Mesenchymal stem cell (in vitro differentiated cells and primary cell): ENCODE measurements at regions not wholly inside any gene's neighbourhood (a gene's known extent, or its start where the extent isn't known, plus 50 kb on each side); places are given as distances from the start of the nearest gene placed in this dataset.

Experiments used
- DNase-seq: peaks from one replicate; pipeline ENCODE4 v3.0.0-alpha.2; 2013
- H2AFZ ChIP-seq: one replicate; pipeline ENCODE4 v1.6.1; 2013; ENCODE audit warnings: low read depth, mild to moderate bottlenecking, control low read depth, inconsistent platforms, low read length, moderate library complexity
- H2AK5ac ChIP-seq: 2 replicates; pipeline ENCODE4 v1.6.1; 2013; ENCODE audit warnings: low read length, moderate library complexity, mild to moderate bottlenecking, inconsistent platforms; ENCODE audit not compliant: severe bottlenecking
- H2BK120ac ChIP-seq: one replicate; pipeline ENCODE4 v1.6.1; 2013; ENCODE audit warnings: low read depth, mild to moderate bottlenecking, inconsistent platforms, low read length, moderate library complexity
- H2BK12ac ChIP-seq, 2 experiments: one replicate each; pipeline ENCODE4 v1.6.1; 2013; ENCODE audit warnings: inconsistent platforms in 2 of 2, low read length in 2 of 2, mild to moderate bottlenecking in 2 of 2, moderate library complexity in 2 of 2, control low read depth in 1 of 2
- H2BK15ac ChIP-seq: one replicate; pipeline ENCODE4 v1.6.1; 2013; ENCODE audit warnings: mild to moderate bottlenecking, low read depth, inconsistent platforms; ENCODE audit not compliant: poor library complexity, severe bottlenecking
- H2BK5ac ChIP-seq: 2 replicates; pipeline ENCODE4 v1.6.1; 2013; ENCODE audit warnings: low read depth, mild to moderate bottlenecking, low read length, control low read depth, inconsistent platforms; ENCODE audit not compliant: poor library complexity, severe bottlenecking
- H3K14ac ChIP-seq, 2 experiments: one replicate each; pipeline ENCODE4 v1.6.1; 2013; ENCODE audit warnings: inconsistent platforms in 2 of 2, low read length in 2 of 2, control low read depth in 1 of 2, mild to moderate bottlenecking in 1 of 2, moderate library complexity in 1 of 2
- H3K18ac ChIP-seq, 2 experiments: one replicate each; pipeline ENCODE4 v1.6.1; 2013; ENCODE audit warnings: inconsistent platforms in 2 of 2, low read length in 2 of 2, control low read depth in 1 of 2, low read depth in 1 of 2, mild to moderate bottlenecking in 1 of 2
- H3K23ac ChIP-seq, 2 experiments: one replicate each; pipeline ENCODE4 v1.6.1; 2013; ENCODE audit warnings: inconsistent platforms in 2 of 2, low read length in 2 of 2, mild to moderate bottlenecking in 2 of 2, moderate library complexity in 2 of 2, control low read depth in 1 of 2
- H3K27ac ChIP-seq: 2 replicates; pipeline ENCODE4 v1.5.1; 2013; ENCODE audit warnings: mild to moderate bottlenecking, moderate library complexity, low read length, control low read depth, inconsistent platforms; ENCODE audit not compliant: poor library complexity, severe bottlenecking
- H3K27me3 ChIP-seq, 2 experiments: 2 replicates each; pipeline versions ENCODE4 v1.6.1 to v1.7.0; 2013; ENCODE audit warnings: low read length in 2 of 2, mild to moderate bottlenecking in 2 of 2, moderate library complexity in 2 of 2, control low read depth in 1 of 2, inconsistent platforms in 1 of 2; ENCODE audit not compliant: control insufficient read depth in 1 of 2, insufficient read depth in 1 of 2
- H3K36me3 ChIP-seq, 2 experiments: 2 replicates each; pipeline versions ENCODE4 v1.6.1 to v1.7.0; 2013; ENCODE audit warnings: low read length in 2 of 2, control low read depth in 1 of 2, inconsistent platforms in 1 of 2, low read depth in 1 of 2, mild to moderate bottlenecking in 1 of 2; ENCODE audit not compliant: insufficient read depth in 2 of 2, control insufficient read depth in 1 of 2
- H3K4ac ChIP-seq, 2 experiments: one replicate each; pipeline ENCODE4 v1.6.1; 2013; ENCODE audit warnings: inconsistent platforms in 2 of 2, low read length in 2 of 2, mild to moderate bottlenecking in 2 of 2, moderate library complexity in 2 of 2, control low read depth in 1 of 2, low read depth in 1 of 2
- H3K4me1 ChIP-seq: 2 replicates; pipeline ENCODE4 v1.6.1; 2013; ENCODE audit warnings: low read depth, low read length, control low read depth; ENCODE audit not compliant: control insufficient read depth, insufficient read depth
- H3K4me2 ChIP-seq: 2 replicates; pipeline ENCODE4 v1.6.1; 2013; ENCODE audit warnings: low read length, mild to moderate bottlenecking, inconsistent platforms; ENCODE audit not compliant: poor library complexity, severe bottlenecking
- H3K4me3 ChIP-seq, 2 experiments: 2 replicates each; pipeline versions ENCODE4 v1.5.1 to v1.7.0; 2013; ENCODE audit warnings: low read length in 2 of 2, mild to moderate bottlenecking in 2 of 2, control low read depth in 1 of 2, low read depth in 1 of 2; ENCODE audit not compliant: insufficient read depth in 1 of 2
- H3K79me1 ChIP-seq: replicated peaks from 2 replicates; pipeline ENCODE4 v1.6.1; 2013; ENCODE audit warnings: mild to moderate bottlenecking, control low read depth, low read length, inconsistent platforms; ENCODE audit not compliant: poor library complexity, severe bottlenecking
- H3K9ac ChIP-seq: 2 replicates; pipeline ENCODE4 v1.7.0; 2013; ENCODE audit warnings: mild to moderate bottlenecking, low read length, moderate library complexity
- H3K9me3 ChIP-seq: 2 replicates; pipeline ENCODE4 v1.7.0; 2013; ENCODE audit warnings: mild to moderate bottlenecking, low read length; ENCODE audit not compliant: control insufficient read depth
- H4K8ac ChIP-seq: one replicate; pipeline ENCODE4 v1.6.1; 2013; ENCODE audit warnings: inconsistent platforms, mild to moderate bottlenecking, low read length, moderate library complexity
- H4K91ac ChIP-seq: one replicate; pipeline ENCODE4 v1.6.1; 2013; ENCODE audit warnings: mild to moderate bottlenecking, low read length, inconsistent platforms
- WGBS: methylation state at CpG from one replicate; pipeline ENCODE4 v1.1.7; 2013; ENCODE audit warnings: mixed read lengths; 5-methylcytosine and 5-hydroxymethylcytosine counted together

DNA sequence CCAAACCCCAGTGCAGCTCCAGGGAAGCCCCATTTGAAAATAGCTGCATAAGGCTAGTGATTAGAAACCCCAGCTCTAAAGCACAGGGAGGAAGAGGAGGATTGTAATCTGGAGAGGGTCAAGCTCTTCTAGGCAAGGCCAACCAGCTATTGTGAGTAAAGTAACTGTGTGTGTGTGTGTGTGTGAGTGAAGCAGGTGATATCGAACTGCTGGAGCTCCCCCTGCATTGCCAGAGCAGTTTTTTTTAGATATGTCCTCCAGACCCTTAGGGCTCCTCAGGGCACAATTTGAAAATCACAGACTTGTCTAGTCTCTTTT lies 177.4 kb upstream of the NABP1 start:
- Histone ChIP-seq H4K8ac (no peak overlapping the region), H2BK120ac (no peak overlapping the region), H2BK5ac (no peak overlapping the region), H3K4me3 (peak overlapping the region in 1 of 2 experiments; percentile 33), H3K4me2 (no peak overlapping the region), H3K14ac (peak overlapping the region in 1 of 2 experiments; percentile 36), H3K27ac (no peak overlapping the region), H3K4me1 (peaks cover 4% of the 10 kb centered on the region), H4K91ac (no peak overlapping the region), H3K27me3 (no peaks in the 10 kb centered on the region), H3K4ac (no peak overlapping the region), H3K23ac (no peak overlapping the region), H3K36me3 (no peaks in the 10 kb centered on the region), H3K79me1 (no peaks in the 10 kb centered on the region), H2BK15ac (no peak overlapping the region), H2BK12ac (no peak overlapping the region), H3K18ac (no peak overlapping the region), H3K9me3 (no peaks in the 10 kb centered on the region), H3K9ac (peak overlapping the region; percentile 61), H2AFZ (no peak overlapping the region), H2AK5ac (no peak overlapping the region)
- no CpG with 5 or more reads among the region's 1 CpG for WGBS
- no peak for DNase-seq

DNA sequence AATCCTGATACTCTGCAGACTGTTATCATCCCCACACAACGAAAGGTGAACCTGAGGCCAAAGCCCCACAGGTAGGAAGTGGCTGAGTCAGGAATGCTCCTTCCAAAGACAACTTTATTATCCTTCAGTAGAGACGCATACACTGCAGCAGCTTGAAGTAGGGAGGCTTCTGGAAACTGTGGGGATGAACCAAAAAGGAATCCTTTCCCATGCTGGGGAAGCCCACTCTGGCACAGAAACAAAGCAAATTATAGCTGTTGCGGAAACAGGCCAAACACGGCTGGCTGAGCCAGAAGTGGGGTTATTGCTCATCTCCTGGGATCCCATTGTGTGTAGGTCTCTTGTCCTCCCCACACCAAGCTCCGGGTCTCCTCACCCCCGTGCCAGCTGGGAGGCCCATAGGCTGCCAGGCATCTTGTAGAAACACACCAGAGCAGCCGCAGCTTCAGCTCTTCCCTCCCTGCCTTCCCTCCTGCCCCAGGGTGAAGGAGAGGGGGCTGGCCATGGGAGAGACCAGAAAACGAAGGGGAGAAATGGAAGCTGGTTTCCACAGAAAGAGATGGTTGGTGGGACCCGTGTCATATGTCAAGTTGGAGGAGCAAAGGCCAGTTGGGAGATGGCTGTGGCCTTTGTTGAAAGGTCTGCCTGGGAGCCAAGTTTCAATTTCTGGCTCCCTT lies 176.9 kb upstream of the NABP1 start:
- H3K36me3 ChIP-seq = no peaks in the 10 kb centered on the region

GRCh38 chr2:191501561-191502168 lies 176.3 kb upstream of the NABP1 start:
- Histone ChIP-seq H2BK5ac (no peak overlapping the region), H3K9ac (peak overlapping the region; percentile 61), H3K4ac (no peak overlapping the region), H3K36me3 (no peaks in the 10 kb centered on the region), H2BK12ac (no peak overlapping the region), H3K27me3 (no peaks in the 10 kb centered on the region), H3K4me1 (peaks cover 4% of the 10 kb centered on the region), H4K91ac (no peak overlapping the region), H3K14ac (no peak overlapping the region), H2AK5ac (no peak overlapping the region), H3K79me1 (no peaks in the 10 kb centered on the region), H2BK120ac (no peak overlapping the region), H3K18ac (no peak overlapping the region), H4K8ac (no peak overlapping the region), H2BK15ac (no peak overlapping the region), H3K4me3 (no peak overlapping the region), H3K23ac (no peak overlapping the region), H2AFZ (no peak overlapping the region), H3K27ac (no peak overlapping the region), H3K4me2 (no peak overlapping the region), H3K9me3 (no peaks in the 10 kb centered on the region)
- no CpG with 5 or more reads among the region's 3 CpGs for WGBS
- peak; percentile 65 for DNase-seq

More for the DNA sequence above, 176.9 kb upstream of the NABP1 start:
- Histone ChIP-seq H4K91ac (peak overlapping the region; percentile 30), H2AK5ac (peak overlapping the region; percentile 61), H4K8ac (peak overlapping the region; percentile 8), H2BK15ac (no peak overlapping the region), H3K18ac (peak overlapping the region in 1 of 2 experiments; percentile 59), H3K23ac (no peak overlapping the region), H3K4me3 (no peak overlapping the region), H2BK12ac (peak overlapping the region in 1 of 2 experiments; percentile 81), H3K27me3 (no peaks in the 10 kb centered on the region), H3K27ac (no peak overlapping the region), H3K9me3 (no peaks in the 10 kb centered on the region), H3K4me2 (no peak overlapping the region), H3K4me1 (peaks cover 4% of the 10 kb centered on the region), H3K79me1 (no peaks in the 10 kb centered on the region), H3K14ac (peak overlapping the region in 1 of 2 experiments; percentile 36), H2BK5ac (no peak overlapping the region), H3K9ac (peak overlapping the region; percentile 61), H3K4ac (no peak overlapping the region), H2BK120ac (peak overlapping the region; percentile 65), H2AFZ (peak overlapping the region; percentile 18)
- no peak for DNase-seq
- 83% methylated on average over 8 of the region's 9 CpGs for WGBS

DNA sequence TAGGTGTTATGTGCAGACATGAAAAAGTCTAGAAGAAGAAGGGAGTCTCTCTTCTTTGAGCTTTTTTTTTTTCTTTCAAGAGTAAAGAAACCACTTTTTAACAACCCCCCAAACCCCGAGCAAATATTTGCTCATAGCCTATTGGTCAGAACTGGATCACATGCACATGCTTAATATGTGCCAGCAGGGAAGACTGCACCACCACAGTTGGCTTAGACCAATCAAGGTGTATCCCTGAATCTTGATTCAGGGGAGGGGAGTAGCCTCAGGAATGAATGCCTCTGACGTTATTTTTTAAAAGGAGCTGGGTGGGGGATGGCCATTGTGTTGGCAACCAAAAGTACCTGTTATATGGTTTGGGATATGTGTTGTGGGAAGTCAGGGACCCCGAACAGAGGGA lies 171.4 kb upstream of the NABP1 start:
- Histone ChIP-seq H3K4me3 (no peak overlapping the region), H3K36me3 (no peaks in the 10 kb centered on the region), H4K91ac (no peak overlapping the region), H2BK12ac (no peak overlapping the region), H2BK5ac (no peak overlapping the region), H3K23ac (no peak overlapping the region), H3K14ac (no peak overlapping the region), H2AFZ (no peak overlapping the region), H2AK5ac (no peak overlapping the region), H3K9ac (no peak overlapping the region), H4K8ac (no peak overlapping the region), H3K79me1 (no peaks in the 10 kb centered on the region), H3K27ac (no peak overlapping the region), H2BK15ac (no peak overlapping the region), H2BK120ac (no peak overlapping the region), H3K18ac (no peak overlapping the region), H3K9me3 (no peaks in the 10 kb centered on the region), H3K27me3 (no peaks in the 10 kb centered on the region), H3K4me2 (no peak overlapping the region), H3K4me1 (peaks cover 2% of the 10 kb centered on the region), H3K4ac (no peak overlapping the region)
- no peak for DNase-seq
- 50% methylated on average over 2 of the region's 3 CpGs for WGBS
